LNCaP clone FGC (cell line): ENCODE measurements at regions not wholly inside any gene's neighbourhood (a gene's known extent, or its start where the extent isn't known, plus 50 kb on each side); places are given as distances from the start of the nearest gene placed in this dataset.

Source experiments
- DNase-seq: peaks from one replicate; pipeline ENCODE4 v3.0.0-alpha.2; 2011; ENCODE audit warnings: low read depth
- H3K4me3 ChIP-seq: 2 replicates; pipeline ENCODE4 v1.5.1; 2011; ENCODE audit warnings: mild to moderate bottlenecking, low read depth, low read length, control low read depth
- TF ChIP-seq, protein P1 (sequence below): IDR thresholded peaks from 2 replicates; pipeline ENCODE4 v1.5.1; 2012; ENCODE audit warnings: mild to moderate bottlenecking; ENCODE audit not compliant: control insufficient read depth, insufficient read depth; ENCODE audit errors: extremely low read depth

DNA sequence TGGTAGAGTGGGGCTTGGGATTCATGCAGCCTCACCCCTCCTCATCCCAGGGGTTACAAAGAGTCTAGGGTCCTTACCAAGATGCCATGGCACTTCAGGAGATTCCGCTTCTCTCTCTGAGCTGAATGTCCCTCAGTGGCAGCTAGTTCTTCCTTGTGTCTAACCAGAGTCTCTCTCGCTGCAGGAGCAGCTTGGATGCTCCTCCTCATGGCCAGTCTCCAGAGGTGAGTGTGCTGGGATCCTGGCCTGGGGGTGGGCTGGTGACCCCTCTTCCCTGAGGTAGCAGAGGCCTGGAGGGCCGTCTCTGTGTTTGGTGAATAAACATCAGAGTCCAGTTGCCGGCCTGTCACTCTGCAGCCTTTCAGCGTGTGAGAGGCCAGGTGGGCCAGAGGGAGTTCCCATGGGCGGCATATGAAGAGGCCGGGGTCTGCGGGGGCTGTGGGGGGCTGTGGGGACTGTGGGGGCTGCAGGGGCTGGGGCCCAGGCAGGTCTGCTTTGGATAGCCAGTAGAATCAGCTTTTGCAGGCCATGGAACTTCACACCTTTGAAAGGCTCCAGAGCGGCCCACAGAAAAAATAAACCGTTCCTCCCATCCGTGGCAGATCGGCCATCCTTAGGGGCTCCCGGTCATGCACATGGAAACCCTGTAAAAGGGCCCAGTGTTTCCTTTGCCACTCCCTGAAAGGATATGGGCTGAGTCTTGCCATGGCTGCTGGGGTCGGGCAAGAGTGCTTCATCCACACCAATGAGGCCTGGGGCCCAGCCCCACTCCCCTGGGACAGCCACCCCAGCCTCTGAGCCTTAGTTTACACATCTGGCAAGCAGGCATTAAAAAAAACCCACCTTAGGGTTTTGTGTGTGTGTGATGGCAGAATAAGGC is 256.4 kb downstream of the FOXD2 start:
- TF ChIP-seq, protein P1, sequence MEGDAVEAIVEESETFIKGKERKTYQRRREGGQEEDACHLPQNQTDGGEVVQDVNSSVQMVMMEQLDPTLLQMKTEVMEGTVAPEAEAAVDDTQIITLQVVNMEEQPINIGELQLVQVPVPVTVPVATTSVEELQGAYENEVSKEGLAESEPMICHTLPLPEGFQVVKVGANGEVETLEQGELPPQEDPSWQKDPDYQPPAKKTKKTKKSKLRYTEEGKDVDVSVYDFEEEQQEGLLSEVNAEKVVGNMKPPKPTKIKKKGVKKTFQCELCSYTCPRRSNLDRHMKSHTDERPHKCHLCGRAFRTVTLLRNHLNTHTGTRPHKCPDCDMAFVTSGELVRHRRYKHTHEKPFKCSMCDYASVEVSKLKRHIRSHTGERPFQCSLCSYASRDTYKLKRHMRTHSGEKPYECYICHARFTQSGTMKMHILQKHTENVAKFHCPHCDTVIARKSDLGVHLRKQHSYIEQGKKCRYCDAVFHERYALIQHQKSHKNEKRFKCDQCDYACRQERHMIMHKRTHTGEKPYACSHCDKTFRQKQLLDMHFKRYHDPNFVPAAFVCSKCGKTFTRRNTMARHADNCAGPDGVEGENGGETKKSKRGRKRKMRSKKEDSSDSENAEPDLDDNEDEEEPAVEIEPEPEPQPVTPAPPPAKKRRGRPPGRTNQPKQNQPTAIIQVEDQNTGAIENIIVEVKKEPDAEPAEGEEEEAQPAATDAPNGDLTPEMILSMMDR = no peak
- no peak for DNase-seq
- H3K4me3 ChIP-seq = no peak overlapping the region

- no peak overlapping the region for H3K4me3 ChIP-seq
- TF ChIP-seq, protein P1 = no peak
- peak; percentile 26 for DNase-seq
Measured at GRCh38 chr1:47696404-47696736, 258.5 kb downstream of the FOXD2 start.

GRCh38 chr1:47696737-47697441 is 259.0 kb downstream of the FOXD2 start:
- no peak overlapping the region for H3K4me3 ChIP-seq
- TF ChIP-seq, protein P1 = no peak
- DNase-seq = no peak

GRCh38 chr1:47697616-47698335 is 259.9 kb downstream of the FOXD2 start:
- TF ChIP-seq, protein P1 = no peak

GRCh38 chr1:47699492-47700235 is 261.8 kb downstream of the FOXD2 start:
- H3K4me3 ChIP-seq = no peak overlapping the region
- DNase-seq = no peak
- TF ChIP-seq, protein P1 = no peak

More at GRCh38 chr1:47697616-47698335, 259.9 kb downstream of the FOXD2 start:
- DNase-seq = no peak
- no peak overlapping the region for H3K4me3 ChIP-seq

GRCh38 chr1:47701283-47701682 is 263.4 kb downstream of the FOXD2 start:
- H3K4me3 ChIP-seq = no peak overlapping the region
- DNase-seq = no peak
- TF ChIP-seq, protein P1 = no peak
